OCI-LY1 (cell line): ENCODE measurements at regions not wholly inside any gene's neighbourhood (a gene's known extent, or its start where the extent isn't known, plus 50 kb on each side); places are given as distances from the start of the nearest gene placed in this dataset.
A peak's percentile ranks its signal among the peaks of the same experiment; 100 is the strongest.

ENCODE experiments used
- H2AFZ ChIP-seq: fragments of 200-600 bp; sonication (generic), shearing (Covaris generic); 2 replicates; pipeline ENCODE4 v1.6.0; 2014; ENCODE audit warnings: antibody characterized with exemption, mild to moderate bottlenecking, low read length
- H3F3A ChIP-seq: fragments of 200-600 bp; sonication (generic), shearing (Covaris generic); 2 replicates; pipeline ENCODE4 v1.6.0; 2014; ENCODE audit warnings: mild to moderate bottlenecking, antibody characterized with exemption, low read length, moderate library complexity; ENCODE audit not compliant: insufficient read depth
- H3K27ac ChIP-seq: fragments of 200-600 bp; sonication (generic); 2 replicates; pipeline ENCODE4 v1.5.1; 2014; ENCODE audit warnings: low read length, mixed run types, mild to moderate bottlenecking, low read depth; ENCODE audit not compliant: poor library complexity, severe bottlenecking
- H3K27me3 ChIP-seq: fragments of 200-600 bp; sonication (generic); 2 replicates; pipeline ENCODE4 v1.6.0; 2014; ENCODE audit warnings: antibody characterized with exemption, mild to moderate bottlenecking, low read length, moderate library complexity; ENCODE audit not compliant: insufficient read depth
- H3K36me3 ChIP-seq: fragments of 200-600 bp; sonication (generic); 2 replicates; pipeline ENCODE4 v1.6.1; 2014; ENCODE audit warnings: mild to moderate bottlenecking, antibody characterized with exemption, low read length, moderate library complexity, mixed read lengths; ENCODE audit not compliant: insufficient read depth
- H3K4me1 ChIP-seq: fragments of 200-600 bp; sonication (generic); 2 replicates; pipeline ENCODE4 v1.5.1; 2014; ENCODE audit warnings: mild to moderate bottlenecking, low read length, moderate library complexity; ENCODE audit not compliant: insufficient read depth, severe bottlenecking
- H3K4me2 ChIP-seq: fragments of 200-600 bp; sonication (generic), shearing (Covaris generic); 2 replicates; pipeline ENCODE4 v1.6.1; 2014; ENCODE audit warnings: low read length
- H3K4me3 ChIP-seq: fragments of 200-600 bp; sonication (generic); 2 replicates; pipeline ENCODE4 v1.5.1; 2014; ENCODE audit warnings: low read length, low read depth, mild to moderate bottlenecking, mixed read lengths; ENCODE audit not compliant: poor library complexity, severe bottlenecking
- H3K79me2 ChIP-seq: fragments of 200-600 bp; shearing (Covaris generic); 2 replicates; pipeline ENCODE4 v1.6.1; 2016; ENCODE audit warnings: mixed run types, low read length, mixed read lengths; ENCODE audit not compliant: insufficient read depth
- H3K9ac ChIP-seq: fragments of 200-600 bp; sonication (generic), shearing (Covaris generic); 2 replicates; pipeline ENCODE4 v1.6.1; 2014; ENCODE audit warnings: mild to moderate bottlenecking, low read length, mixed read lengths
- H3K9me2 ChIP-seq: fragments of 200-600 bp; sonication (generic), shearing (Covaris generic); 2 replicates; pipeline ENCODE4 v1.6.1; 2014; ENCODE audit warnings: low read depth, mild to moderate bottlenecking, low read length, mixed read lengths
- H3K9me3 ChIP-seq: fragments of 200-600 bp; shearing (Covaris generic); 2 replicates; pipeline ENCODE4 v1.6.1; 2014; ENCODE audit warnings: low read length, mixed read lengths
- H4K20me1 ChIP-seq: fragments of 200-600 bp; sonication (generic), shearing (Covaris generic); 2 replicates; pipeline ENCODE4 v1.6.0; 2016; ENCODE audit warnings: mild to moderate bottlenecking, low read length; ENCODE audit not compliant: insufficient read depth
- CTCF ChIP-seq: fragments of 200-600 bp; sonication (generic), shearing (Covaris generic); IDR thresholded peaks from 2 replicates; pipeline ENCODE4 v1.5.1; 2017; ENCODE audit warnings: mild to moderate bottlenecking, antibody characterized with exemption, low read length, moderate library complexity, mixed read lengths
- EZH2 ChIP-seq: fragments of 200-600 bp; sonication (generic), shearing (Covaris generic); IDR thresholded peaks from 2 replicates; pipeline ENCODE4 v1.8.0; 2017; ENCODE audit warnings: borderline replicate concordance, mixed run types, mild to moderate bottlenecking, antibody characterized with exemption, low read length, moderate library complexity, mixed read lengths

DNA sequence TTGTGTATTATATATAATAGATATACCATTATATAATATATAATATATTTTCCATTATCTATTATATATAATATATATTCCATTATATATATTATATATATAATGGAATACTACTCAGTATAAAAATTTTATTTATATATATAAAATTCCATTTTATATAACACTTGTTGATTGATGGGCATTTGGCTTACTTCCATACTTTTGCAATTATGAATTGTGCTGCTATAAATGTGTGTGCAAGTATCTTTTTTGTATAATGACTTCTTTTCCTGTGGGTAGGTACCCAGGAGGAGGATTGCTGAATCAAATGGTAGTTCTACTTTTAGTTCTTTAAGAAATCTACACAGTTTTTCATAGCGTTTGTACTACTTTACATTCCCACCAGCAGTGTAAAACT, 1211.1 kb downstream of the NCAM2 start:
- no peaks in the 10 kb centered on the region for H3K36me3 ChIP-seq
- H3K9ac ChIP-seq: no peak overlapping the region
- H3K9me3 ChIP-seq: no peaks in the 10 kb centered on the region; the same call in none of the 2 replicates
- H3K4me3 ChIP-seq: no peak overlapping the region
- peaks cover 9% of the 10 kb centered on the region for H3K4me1 ChIP-seq
- no peak overlapping the region for H2AFZ ChIP-seq
- H3K9me2 ChIP-seq: no peaks in the 10 kb centered on the region
- H3K79me2 ChIP-seq: no peaks in the 10 kb centered on the region
- H3F3A ChIP-seq: no peaks in the 10 kb centered on the region
- no peak overlapping the region for H3K27ac ChIP-seq
- H3K4me2 ChIP-seq: no peak overlapping the region
- TF ChIP-seq CTCF (no peak), EZH2 (no peak)
- no peaks in the 10 kb centered on the region for H3K27me3 ChIP-seq
- H4K20me1 ChIP-seq: no peaks in the 10 kb centered on the region

DNA sequence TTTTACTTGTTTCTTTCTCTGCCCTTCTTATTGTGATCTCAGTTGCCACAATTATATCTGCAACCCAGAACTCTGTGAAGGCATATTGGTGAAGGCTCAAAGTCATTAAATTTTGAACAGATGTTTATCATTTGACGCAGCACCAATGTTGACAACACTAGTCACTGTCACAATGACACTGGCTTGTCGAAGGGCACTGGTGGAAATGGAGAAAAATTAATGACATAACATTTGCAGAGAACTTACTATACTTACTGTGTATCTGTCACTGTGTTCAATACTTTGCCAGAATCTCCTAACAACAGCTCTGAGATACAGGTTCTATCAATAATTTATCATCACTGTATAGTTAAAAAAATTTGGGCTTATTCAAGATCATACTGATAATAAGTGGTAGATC, 1213.7 kb downstream of the NCAM2 start:
- no peaks in the 10 kb centered on the region for H3F3A ChIP-seq
- no peak overlapping the region for H3K27ac ChIP-seq
- no peak overlapping the region for H3K9ac ChIP-seq
- H3K4me3 ChIP-seq: no peak overlapping the region
- no peaks in the 10 kb centered on the region for H3K4me1 ChIP-seq
- H3K79me2 ChIP-seq: no peaks in the 10 kb centered on the region
- H4K20me1 ChIP-seq: no peaks in the 10 kb centered on the region
- TF ChIP-seq EZH2 (no peak), CTCF (no peak)
- H3K4me2 ChIP-seq: no peak overlapping the region
- H3K27me3 ChIP-seq: no peaks in the 10 kb centered on the region
- H3K9me2 ChIP-seq: no peaks in the 10 kb centered on the region
- H2AFZ ChIP-seq: no peak overlapping the region
- no peaks in the 10 kb centered on the region for H3K36me3 ChIP-seq
- no peaks in the 10 kb centered on the region; the same call in none of the 2 replicates for H3K9me3 ChIP-seq

DNA sequence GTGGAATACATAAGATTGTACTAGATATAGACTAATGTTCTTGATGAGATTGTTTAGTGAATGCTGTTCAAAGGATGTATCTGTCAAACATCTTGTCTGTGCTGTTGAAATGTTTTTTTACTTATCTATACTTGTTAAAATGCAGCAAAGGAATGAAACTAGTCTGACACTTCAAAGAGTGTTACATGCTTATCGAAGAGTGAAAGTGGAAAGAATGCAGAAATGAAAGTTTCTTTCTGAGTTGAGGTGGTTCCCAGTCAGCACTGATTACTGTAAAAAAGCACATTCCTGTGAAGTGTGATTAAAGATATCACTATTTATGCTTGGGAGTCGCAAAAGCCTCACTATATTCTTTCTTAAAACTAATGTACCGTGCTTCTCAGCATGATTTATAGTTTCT, 1225.2 kb downstream of the NCAM2 start:
- Histone ChIP-seq H3F3A (peaks cover 2% of the 10 kb centered on the region; the same call in 1 of the 2 replicates), H2AFZ (peak overlapping the region; percentile 49; the same call in 1 of the 2 replicates), H3K4me3 (peak overlapping the region; percentile 30), H3K4me2 (peak overlapping the region; percentile 65), H3K27ac (peak overlapping the region; percentile 83), H3K27me3 (no peaks in the 10 kb centered on the region), H3K79me2 (no peaks in the 10 kb centered on the region), H3K9ac (peak overlapping the region; percentile 29), H3K36me3 (no peaks in the 10 kb centered on the region), H3K9me3 (peaks cover 3% of the 10 kb centered on the region; the same call in 1 of the 2 replicates), H4K20me1 (no peaks in the 10 kb centered on the region), H3K4me1 (peaks cover 61% of the 10 kb centered on the region), H3K9me2 (no peaks in the 10 kb centered on the region)
- TF ChIP-seq EZH2 (no peak), CTCF (no peak)
